Forelimb muscle (tissue), 1 donor: ENCODE measurements at regions not wholly inside any gene's neighbourhood (a gene's known extent, or its start where the extent isn't known, plus 50 kb on each side); places are given as distances from the start of the nearest gene placed in this dataset.

Experiments used
- DNase-seq: peaks from one replicate; pipeline ENCODE4 v3.0.0-alpha.2; 2013; ENCODE audit warnings: low read depth

DNA sequence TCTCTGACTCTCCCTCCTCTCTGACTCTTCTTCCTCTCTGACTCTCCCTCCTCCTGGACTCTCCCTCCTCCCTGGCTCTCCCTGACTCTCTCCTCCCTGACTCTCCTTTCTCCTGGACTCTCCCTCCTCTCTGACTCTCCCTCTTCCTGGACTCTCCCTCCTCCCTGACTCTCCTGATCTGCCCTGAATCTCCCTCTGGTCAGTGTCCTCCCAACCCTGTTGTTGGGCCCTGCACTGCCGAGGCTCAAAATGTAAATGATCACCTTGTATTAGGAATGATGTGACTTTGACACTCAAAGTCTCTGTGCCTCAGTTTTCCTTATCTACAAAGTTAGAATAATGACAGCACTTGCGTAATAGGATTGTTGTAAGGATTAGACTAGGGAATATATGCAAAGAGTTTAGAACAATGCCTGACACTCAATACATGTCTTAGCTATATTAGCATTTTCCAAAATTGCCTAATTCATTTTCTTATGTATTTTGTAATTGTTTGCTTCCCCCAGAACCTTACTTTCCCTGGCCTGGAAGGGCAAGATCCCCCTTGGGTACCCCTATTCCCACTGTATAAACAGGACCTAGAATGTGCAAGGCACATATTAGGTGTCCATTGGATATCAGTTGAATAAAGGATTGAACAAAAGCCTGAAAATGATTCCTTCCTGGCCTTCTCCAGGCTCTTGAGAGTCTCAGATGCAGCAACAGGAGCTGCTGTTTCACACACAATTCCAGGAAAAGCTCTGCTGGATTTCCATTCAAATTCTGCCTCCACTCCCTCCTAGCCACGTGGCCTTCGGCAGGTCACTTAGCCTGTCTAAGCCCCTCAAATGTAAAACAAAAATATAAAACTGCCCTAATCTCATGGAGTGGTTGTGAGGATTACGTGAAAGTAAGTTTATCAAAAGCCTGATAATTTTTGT is 170.1 kb downstream of the INHBB start:
- DNase-seq = no peak

DNA sequence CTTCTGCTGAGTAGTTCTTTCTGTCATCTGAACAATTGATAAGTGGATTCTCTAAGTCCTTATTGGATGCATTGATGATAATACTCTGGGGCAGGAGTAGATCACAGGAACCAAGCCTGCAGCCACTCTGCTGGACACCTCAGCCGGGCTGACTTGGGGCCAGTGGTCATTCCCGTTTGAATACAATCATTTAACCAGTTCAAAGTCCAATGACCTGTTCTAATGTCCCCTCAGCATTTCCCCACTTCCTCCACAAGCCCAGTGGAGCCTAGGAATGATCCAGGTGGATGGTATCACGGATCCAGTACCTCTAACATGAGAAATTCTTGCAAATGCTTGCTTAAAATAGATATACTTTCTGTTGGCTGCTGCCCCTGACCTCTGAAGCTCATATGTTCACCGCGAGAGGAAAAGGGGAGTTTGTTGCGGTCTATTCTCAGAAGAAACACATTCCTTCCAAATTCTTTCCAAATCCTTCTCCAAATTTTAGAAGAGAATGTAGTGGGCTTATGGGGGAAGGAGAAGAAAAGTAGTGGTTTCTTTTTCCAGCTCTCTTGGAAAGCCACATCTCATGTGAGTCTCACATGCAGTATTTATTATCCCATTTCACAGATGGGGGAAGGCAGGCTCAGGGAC is 170.9 kb downstream of the INHBB start:
- no peak for DNase-seq

DNA sequence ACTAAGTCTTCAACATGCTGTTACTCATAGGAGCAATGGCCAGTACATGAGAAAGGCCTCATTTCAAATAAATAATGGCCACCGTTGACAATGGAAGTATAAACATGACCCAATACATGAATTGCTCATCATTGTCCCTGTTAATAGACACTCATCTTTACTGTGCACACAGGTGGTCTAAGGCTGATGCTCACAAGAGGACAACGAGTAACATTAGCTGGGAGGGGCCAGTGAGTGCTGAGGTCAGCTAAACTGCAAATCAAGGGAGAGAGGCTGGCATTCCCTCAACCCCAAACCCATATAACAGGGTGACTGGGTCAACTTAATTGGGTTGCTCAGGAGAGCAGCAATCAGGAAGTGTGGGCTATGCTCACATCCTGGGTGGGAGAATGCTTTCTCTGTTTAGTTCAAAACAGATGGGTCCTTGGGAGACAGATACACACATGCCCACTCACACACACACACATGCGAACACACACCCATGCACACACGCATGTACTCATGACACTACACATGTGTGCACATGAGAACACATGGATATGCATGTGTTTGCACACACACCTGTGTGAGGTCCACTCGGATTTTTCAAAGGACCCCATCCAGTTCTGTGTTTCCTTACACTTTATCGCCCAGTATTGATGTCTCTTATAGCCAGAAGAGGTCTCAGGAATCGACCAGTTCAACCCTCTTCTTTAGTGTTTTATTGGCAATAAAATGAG is 172.0 kb downstream of the INHBB start:
- no peak for DNase-seq

DNA sequence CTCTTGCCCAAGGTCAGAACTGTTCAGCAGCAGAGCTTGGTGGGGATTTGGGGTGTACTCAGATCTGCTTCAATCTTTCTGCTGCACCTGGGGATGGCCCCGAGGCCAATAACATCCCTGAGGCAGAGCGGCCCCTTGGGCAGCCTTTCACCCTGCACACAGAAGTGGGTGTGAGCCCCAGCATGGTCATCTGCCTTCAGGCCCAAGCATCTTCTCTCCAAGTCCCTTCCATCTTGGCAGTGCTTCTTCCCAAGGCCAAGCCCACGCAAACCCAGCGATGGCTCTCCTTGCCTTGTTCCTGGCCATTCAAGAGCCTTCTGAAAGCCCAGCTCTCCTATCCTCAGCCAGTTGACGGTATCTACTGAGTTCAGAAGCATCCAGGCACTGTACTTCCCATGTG is 172.9 kb downstream of the INHBB start:
- no peak for DNase-seq

DNA sequence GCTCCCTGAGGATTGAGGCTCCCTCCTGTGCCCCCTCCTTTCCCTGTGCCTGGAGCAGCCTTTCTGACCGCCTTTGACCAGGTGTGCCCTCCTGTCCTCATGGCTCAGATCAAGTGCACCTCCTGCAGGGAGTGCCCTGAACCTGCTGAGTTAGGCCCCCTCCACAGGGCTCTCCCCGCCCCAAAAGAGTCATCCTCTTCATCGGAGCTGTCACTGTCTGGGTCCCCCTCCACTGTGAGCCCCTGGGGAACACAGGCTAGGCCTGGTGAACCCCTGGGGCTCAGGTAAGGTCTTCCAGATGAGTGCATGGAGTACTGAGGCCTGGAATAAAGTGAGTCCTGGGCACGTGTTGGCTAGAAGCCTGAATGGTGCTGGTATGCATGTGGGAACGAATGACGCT is 173.5 kb downstream of the INHBB start:
- no peak for DNase-seq

DNA sequence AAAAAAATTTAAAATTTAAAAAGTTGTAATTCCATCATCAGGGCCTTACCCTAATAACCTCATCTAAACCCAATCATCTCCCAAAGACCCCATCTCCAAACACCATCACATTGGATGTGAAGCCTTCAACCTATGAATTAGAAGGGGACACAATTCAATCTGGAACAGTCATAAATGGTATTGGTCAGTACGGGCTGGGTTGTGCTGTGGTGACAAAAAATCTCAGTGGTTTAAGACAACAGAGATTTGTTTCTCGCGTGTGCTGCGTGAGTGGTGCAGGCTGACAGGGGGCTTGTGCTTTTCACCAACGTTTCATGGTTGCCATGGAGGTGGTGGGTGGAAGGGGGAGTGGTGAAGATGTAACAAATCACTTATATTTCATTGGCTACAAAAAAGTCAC is 174.5 kb downstream of the INHBB start:
- DNase-seq = no peak

DNA sequence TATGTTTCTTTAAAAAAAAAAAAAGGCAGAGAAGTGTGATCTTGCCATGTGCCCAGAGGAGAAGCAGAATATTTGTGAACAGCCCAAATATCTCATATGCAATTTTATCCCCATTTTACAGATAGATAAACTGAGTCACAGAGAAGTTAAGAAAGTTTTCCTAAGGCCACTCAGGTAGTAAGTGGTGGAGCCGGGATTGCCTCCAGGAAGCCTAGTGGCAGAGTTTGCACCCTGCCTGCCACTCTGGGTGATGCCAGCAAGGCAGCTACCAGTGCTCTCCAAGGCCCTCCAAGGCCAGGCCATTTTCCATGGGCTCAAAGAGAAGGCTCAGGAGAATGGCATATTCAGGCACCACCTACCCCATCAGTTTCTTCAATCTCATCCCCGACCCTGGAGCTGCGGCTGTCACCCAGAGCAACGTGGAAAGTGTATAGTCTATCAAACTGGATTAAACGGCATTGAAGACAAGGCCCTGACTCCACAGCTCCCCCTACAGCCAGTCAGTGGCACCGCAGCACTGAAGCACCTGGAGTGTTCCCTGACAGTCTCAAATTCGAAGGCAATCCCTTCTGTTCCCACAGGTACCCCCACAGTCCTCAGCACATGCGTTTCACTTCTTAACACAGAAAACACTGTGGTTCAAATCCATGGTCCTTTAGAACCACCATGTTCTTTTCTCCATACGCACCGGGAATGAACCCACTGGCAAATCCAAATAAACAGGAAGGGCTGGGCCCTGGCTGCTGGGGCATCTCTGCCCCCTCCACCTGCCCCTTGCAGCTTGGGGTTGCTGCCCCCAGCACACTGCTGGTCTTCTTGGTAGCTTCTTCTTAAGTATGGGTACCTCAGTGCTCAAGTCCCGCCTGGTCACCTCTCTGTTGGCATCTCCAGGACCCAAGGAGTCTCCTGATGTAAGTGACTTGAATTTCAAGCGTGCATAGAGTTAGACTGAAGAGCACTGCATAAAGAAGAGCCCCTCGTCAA is 175.3 kb downstream of the INHBB start:
- DNase-seq = no peak

DNA sequence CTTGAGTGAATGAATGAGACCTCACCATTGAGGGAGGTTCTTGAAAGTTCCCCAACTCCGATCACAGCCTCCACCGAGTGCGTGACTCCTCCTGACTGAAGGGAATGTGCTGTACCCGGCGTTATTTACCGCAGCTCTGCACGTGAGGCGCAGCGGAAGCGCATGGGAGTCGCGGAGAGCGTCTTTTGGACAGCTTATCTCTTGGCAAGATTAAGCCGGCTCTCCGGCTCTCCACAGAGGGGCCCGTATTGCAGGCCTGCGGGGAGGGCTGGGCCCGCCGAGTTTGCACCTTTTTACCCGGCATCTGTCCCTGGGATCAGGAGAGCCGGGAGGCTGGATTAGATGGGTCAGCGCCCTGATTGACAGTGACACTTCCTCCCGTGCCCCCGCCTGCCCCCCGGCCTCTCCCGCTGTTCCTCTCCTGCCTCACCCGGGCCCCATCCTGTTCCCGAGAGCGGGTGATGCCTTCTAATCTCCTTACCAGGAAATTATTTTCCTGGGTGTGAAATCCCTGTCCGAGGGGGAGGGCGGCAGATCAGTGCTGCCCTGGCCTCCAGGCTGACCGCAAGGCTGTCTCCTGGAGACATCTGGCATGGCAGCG is 176.3 kb downstream of the INHBB start:
- DNase-seq = no peak

DNA sequence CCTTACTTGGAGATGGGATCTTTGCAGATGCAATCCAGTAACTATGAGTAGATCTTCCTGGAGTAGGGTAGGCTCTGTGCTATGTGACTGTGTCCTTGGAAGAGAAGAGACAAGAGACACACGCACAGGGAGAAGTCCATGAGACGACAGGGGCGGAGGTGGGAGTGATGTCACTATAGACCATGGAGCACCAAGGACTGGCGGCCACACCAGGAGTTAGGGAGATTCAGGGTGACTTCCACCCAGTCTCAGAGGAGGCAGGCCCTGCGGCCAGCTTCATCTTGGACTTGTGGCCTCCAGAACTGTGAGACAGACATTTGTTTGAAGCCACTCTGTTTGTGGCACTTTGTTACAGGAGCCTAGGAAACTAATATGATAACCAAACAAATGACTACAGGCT is 177.8 kb downstream of the INHBB start:
- no peak for DNase-seq

DNA sequence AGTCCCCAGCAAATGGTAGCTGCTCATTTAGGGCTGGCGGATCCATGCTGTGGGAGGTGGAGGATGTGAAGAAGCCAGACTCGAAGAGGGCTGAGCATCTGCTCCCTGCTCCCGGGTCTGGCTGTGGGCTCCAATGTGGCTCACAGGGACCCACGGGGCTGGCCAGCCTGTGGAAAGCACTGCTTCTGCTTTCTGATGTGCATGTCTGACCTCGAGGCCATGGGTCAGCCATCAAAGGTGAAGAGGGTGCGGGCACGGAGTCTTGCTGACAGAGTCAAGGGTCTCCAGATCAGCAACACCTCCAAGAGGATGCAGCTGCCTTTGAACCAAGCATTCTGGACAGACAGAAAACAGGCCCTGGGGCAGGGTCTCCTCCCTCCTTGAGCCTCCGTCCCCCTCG is 178.2 kb downstream of the INHBB start:
- no peak for DNase-seq

DNA sequence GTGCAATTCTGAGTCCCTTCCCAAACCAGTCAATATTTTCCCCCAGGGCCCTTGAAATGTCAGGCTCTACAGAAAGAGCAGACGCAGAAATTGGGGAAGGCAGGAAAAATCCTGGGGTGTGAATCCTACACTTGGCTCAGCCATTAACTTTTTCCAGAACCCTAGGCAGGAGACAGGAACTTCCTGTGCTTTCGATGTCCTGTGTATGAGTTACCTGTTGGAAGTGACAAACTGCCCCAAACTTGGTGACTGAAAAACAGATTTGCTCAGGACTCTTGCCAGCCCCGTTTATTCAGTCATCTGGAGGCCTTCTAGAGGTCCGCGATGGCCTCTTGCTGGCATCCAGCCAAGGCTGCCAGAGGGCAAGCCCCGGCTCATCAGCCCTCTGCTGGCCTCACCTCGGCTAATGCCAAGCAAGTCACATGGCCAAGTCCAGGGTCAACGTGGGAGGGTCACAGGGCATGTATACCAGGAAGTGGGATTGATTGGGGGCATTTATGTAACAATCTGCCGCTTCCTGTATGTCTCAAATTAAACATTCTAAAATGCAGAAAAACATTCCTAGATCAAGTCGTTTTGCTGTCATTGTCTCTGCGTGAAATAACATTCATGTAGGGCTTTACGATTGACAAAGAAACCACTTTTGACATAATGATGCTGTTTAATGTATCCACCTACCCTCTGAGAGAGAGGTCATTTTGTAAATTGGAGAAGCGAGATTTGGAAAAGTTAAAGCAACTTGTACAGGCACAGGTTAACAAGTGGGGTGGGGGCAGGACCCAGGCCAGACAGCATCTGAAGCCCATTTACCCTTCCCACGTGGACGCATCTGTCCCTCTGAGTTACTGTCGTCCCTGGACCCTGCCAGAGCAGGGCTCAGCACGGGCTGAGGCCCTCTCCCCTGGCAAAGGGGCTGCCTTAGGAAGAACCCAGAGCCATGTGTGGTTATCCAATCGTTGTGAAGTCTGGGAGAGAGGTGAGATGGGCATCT is 179.4 kb downstream of the INHBB start:
- DNase-seq = no peak

DNA sequence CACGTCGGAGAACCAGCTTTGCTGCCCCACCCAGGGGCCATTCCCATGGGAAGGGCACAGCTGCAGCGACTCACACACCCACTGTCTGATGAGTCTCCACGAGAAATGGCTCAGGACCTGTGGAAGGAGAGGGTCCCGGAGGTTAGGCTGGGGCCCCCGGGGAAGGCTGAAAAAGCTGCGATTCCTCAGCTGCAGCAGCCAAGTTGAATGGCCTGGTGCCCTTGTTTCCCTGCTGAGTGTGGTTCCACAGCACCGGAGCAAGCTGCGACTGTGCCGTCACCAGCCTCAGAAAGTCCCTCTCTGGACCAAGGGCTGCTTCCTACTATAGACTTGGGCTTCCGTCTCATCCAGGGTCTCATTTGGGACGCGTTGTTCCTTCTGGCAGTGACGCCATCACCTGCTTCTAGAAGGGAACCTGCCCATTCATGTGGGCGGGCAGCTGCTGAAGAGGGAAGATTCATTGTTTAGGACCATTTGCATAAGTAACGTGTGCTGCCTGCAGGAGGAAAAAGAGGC is 180.2 kb downstream of the INHBB start:
- no peak for DNase-seq

DNA sequence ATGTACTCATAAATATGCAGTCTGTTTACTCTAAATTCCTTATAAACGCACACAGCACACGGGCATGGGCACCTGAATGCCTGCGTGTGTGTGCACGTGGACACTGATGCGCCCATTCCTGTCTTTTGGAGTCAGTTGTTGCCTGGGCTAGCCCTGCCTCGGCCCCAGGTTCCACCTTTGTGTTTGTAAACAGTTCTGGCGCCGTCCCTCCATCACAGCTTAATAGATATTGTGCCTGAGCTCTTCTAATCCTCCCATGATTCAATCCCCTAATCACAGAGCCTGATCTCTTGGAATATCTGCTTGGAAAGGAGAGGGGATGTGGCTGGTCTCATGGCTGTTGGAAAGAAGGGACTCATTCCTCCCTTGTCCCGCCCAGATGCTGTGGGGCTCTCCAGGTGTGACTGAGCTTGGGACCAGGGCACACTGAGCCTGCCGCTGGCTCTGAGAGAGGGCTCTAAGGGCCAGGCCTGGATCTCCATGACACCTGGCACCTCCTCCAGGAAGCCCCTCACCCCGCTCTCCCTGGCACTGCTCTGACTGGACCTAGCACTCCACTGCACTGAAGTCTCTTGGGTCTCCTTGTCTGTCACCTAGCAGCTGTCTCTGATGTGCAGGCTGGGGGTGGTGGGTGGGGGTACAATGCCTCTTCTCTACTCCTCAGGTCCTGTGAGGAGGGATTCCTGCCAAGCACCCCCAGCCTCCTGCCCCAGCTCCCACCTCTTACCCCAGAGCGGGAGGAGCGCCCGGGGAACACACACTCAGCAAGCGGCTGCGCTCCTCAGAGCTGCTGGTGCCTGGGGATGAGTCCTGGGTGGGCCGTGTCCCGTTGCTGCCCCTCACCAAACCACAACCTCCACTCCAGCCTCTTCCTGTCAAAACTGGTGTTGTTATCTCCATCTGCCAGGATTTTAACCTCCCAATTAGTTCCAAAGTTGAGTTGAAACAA is 181.3 kb downstream of the INHBB start:
- no peak for DNase-seq

DNA sequence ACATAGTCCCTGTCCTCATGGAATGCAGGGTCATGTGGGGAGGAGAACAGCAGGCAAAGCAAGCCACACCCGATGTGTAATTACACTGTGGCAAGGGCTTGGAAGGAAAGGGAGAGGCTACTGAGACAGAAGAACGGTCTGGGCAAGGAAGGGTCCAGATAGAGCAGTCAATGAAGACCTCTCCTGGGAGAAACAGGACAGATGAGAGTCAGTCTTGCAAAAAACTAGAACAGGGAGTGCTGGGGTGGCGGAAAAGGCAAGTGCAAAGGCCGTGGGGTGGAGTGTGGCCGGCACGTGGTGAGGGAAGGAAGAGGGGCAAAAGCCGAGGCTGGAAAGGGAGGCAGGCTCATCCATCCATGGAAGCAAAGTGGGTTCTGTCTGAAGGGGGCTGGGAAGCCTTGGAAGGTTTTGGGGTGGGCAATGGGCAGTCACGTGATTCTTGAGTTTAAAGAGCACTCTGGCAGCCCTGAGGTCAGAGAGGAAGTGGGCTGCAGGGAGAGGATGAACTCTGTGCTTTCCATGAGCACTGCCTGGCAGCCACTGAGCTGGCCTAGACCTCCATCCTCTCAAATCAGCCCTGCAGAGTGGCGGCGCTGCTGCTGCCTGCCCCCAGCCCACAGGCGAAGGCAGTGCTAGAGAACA is 182.2 kb downstream of the INHBB start:
- DNase-seq = no peak

DNA sequence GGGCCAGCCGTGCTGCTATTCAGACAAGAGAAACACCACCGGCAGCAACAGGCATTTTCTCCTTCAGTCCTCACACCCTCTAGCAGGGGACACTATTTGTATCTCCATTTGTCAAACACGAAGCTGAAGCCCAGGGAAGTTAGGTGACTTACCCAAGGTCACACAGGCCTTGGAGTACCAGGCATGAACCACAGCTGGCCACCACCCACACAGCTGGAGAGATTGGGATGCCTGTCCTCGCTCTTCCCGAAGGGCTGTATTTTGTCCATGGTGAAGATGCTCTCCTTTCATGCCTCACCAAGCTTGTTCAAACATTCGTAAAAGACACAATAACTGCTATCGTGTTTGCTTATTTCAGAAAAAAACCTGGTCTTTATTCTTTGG is 182.7 kb downstream of the INHBB start:
- DNase-seq = no peak

DNA sequence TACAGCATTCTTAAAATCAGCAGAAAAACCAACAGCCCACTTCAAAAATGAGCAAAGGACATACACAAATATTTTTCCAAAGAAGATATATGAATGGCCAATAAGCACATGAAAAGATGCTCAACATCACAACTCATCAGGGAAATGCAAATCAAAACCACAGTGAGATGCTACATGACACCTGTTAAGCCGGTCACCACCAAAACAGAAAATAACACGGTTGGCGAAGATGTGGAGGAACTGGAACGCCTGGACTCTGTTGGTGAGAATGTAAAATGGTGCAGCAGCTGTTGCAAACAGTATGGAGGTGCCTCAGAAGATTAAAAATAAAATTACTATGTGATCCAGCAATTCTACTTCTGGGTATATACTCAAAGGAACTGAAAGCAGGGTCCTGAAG is 184.8 kb downstream of the INHBB start:
- DNase-seq = no peak

DNA sequence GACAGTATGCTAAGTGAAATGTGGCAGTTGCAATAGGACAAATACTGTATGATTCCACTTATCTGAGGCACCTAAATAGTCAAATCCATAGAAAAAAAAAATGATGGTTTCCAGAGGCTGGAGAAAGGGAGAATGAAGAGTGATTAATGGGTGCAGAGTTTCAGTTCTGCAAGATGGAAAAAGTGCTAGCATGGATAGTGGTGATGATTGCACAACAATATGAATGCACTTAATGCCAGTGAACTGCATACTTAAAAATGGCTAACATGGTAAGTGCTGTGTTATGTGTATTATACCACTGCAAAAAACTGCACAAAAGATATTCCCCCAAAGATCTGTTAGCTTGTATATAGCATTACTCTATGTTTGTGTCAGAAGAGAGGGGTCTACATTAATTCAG is 185.4 kb downstream of the INHBB start:
- no peak for DNase-seq
